HG03025 (cell line): ENCODE measurements at regions not wholly inside any gene's neighbourhood (a gene's known extent, or its start where the extent isn't known, plus 50 kb on each side); places are given as distances from the start of the nearest gene placed in this dataset.

Experiments
- ATAC-seq: cut with Tn5 transposase; IDR thresholded peaks from one replicate; pipeline ENCODE4 v1.9.1; 2021; ENCODE audit warnings: mild to moderate bottlenecking, moderate library complexity; ENCODE audit not compliant: unreplicated experiment, low FRiP score

DNA sequence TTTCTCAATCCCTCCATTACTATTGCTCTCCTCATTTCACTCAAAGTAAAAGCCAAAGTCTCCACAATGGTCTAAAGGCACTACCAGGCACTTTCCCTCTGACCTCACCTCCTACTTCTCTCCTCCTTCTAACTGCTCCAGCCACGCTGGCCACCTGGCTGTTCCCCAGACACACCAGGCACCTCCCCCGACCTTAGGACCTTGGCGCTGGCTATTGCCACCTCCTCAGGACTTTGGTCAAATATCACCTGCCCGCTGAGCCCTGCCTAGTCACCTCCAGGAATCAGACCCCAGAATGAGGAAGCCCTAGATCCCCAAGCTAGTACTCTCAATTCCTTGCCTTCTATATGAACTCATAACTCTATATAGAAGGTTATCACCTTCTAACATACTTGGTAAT is 66.2 kb upstream of the STEAP1B start:
- ATAC-seq = no peak

- no peak for ATAC-seq
Observed at GRCh38 chr7:22565315-22565811, 65.4 kb upstream of the STEAP1B start.

- ATAC-seq = no peak
Observed at GRCh38 chr7:22564511-22565045, 64.6 kb upstream of the STEAP1B start.

- ATAC-seq = peak; percentile 40
Observed at GRCh38 chr7:22563621-22564241, 63.7 kb upstream of the STEAP1B start.

DNA sequence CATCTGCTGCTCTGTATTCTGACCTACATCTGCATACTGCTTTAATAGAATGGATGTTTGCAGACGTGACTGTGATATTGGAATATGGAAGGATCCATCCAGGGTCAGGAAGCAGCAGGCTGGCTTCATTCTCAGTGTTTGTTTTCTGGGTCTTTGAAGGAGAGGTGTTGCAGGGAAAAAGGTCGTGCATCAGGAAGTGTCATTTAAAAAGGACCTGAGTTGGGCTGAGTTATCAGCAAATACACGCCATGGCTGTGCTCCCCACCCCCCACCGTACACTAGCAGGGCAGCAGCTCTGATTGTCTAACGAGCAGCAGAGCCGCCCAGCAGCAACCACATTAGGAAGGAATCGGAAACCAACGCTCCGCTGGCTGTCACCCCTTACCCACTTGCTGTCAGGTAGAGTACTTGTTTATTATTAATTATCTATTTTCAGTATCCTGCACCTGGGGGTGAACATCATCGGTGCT is 63.1 kb upstream of the STEAP1B start:
- no peak for ATAC-seq

DNA sequence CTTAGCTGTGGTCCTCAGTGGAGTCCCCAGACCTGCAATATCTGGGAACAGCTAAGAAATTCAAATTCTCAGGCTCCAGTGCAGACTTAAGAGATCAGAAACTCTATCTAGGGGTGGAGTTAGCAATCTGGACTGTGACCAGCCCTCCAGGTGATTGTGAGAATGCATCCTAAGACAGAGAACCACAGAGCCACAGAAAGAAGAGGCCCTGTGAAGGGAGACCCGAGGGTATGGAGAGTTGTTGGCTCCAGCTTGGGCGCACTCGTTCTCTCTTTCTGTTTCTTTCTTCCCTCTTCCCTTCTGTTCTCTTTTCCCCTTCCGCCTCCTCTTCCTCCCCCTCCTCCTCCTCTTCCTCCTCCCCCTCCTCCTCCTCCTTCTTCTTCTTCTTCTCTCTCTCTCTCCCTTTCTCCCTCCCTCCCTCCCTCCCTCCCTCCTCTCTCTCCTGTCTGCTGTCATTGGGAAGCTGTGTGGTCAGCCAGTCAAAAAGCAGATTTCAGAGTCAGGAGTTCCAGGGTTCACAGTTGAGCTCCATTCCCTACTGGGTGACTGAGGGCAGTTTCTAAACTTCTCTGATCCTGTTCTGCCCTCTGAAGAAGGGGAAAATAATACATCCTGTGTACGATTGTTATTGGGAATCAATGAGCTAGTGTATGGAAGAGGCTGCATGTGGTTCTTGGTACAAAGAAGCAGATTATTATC is 62.1 kb upstream of the STEAP1B start:
- no peak for ATAC-seq

- no peak for ATAC-seq
Observed at GRCh38 chr7:22561321-22561811, 61.4 kb upstream of the STEAP1B start.

DNA sequence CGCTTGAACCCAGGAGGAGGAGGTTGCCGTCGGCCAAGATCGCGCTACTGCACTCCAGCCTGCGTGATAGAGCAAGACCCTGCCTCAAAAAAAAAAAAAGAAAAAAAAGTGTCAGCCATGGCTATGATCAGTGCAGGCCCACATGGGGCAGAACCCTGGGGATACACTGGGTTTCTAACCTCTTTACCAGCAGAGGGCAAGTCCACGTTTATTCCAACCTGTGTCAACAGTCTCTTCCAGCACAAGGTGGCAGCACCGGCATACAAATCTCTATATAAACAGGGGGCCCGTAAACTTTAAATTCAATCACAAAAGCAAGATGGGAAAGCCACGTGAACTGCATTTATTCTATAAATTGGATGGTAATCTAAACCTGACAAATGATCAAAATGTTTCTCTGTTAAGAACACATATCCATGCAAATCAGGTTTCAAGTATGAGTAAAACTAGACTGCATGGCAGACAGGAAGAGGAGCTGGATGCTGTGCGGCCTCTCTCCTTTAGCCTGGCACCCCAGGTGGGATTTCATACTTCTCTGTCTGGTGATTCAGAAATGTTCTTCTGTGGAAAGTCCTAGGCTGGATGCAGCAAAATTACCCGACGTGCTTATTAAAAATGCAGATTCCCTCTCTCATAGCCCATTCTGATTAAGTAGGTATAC is 60.0 kb upstream of the STEAP1B start:
- no peak for ATAC-seq

DNA sequence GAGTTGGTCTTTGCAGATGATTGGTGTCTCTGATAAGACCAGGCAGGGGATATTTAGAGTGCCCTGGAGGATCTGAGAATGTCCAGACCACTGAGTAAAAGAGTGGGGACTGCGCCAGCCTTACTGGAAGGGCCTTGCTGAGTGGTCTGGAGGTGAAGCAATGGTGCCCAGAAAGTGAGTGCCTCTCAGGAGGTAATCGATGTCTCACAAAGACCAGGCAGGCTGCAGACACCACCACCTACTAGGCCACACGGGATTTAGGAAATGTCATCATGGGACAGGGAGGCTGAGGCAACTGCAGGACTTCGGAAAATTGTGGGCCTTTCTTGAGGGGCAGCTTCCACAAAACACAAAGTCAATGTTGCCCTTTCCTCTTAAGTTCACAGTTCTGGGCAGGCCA is 57.2 kb upstream of the STEAP1B start:
- ATAC-seq = no peak

GRCh38 chr7:22555476-22555875 is 55.5 kb upstream of the STEAP1B start:
- no peak for ATAC-seq

GRCh38 chr7:22554184-22554583 is 54.2 kb upstream of the STEAP1B start:
- no peak for ATAC-seq

- ATAC-seq = peak; percentile 67
Observed at GRCh38 chr7:22551768-22552513, 52.0 kb upstream of the STEAP1B start.

GRCh38 chr7:22550514-22551030 is 50.6 kb upstream of the STEAP1B start:
- ATAC-seq = no peak

DNA sequence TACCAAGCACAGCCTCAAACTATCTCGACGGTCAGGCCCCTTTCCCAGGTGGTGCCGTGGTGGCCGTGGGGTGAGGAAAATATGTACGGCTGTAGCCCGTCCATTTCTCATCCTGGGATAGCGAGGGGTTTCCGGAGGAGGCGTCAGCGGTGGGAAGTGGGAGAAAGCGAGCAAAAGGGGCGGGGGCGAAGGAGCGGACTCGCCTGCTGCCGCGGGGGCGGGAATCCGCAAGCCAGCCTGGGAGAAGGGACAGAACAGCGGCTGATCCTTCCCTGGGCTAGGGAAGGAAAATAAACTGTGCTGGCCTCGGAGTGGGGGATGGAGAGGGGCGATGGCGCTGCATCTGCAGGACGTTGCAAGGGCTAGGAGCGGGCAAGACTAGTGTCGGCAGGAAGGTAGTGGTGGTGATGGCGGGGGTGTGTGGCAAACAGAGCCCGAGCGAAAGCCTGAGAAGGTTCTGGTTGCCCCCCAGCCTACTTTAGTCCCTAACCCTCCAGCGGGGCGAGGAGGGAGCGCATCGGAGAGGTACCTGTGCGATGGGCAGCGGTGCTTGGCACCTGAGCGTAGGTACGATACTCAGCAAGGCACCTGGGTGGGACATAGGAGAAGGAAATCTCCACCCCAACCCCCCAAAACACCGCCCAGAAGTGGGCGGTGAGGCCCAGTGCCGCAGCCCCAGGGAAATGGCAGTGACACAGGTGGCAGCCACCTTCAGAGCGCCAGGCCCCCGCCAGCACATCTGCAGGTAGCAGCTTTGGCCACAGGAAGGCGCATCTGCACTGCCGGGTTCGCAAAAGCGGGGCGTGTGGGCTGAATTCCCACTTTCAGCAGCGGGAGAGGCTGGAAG is 49.9 kb upstream of the STEAP1B start:
- no peak for ATAC-seq
